ENCODE measurements at regions not wholly inside any gene's neighbourhood (a gene's known extent, or its start where the extent isn't known, plus 50 kb on each side); places are given as distances from the start of the nearest gene placed in this dataset.

- no peak for DNase-seq
Measured at GRCh38 chr9:134276453-134277245, 49.6 kb upstream of the RXRA start.

Measured in activated naive CD4-positive, alpha-beta T cell treated with Interleukin-2 at 50 U/mL for 16 hours (primary cell).